Subcutaneous abdominal adipose tissue (tissue), 5 donors: ENCODE measurements at regions not wholly inside any gene's neighbourhood (a gene's known extent, or its start where the extent isn't known, plus 50 kb on each side); places are given as distances from the start of the nearest gene placed in this dataset.
"Not testable (repeated sequence)": the region's sequence is repeated elsewhere in the genome, so short reads cannot be mapped to it uniquely, and the experiment has no call there.

Experiments
- H3K27ac ChIP-seq: one replicate; pipeline ENCODE4 v1.7.0; 2013; ENCODE audit warnings: low read depth, mild to moderate bottlenecking, inconsistent platforms, low read length, moderate library complexity
- H3K27me3 ChIP-seq, 5 donors: one replicate each; pipeline ENCODE4 v1.7.0; 2013; ENCODE audit warnings: low read length in 5 of 5, inconsistent platforms in 1 of 5; ENCODE audit not compliant: control insufficient read depth in 5 of 5, insufficient read depth in 4 of 5
- H3K36me3 ChIP-seq, 5 donors: one replicate each; pipeline ENCODE4 v1.7.0; 2013; ENCODE audit warnings: low read length in 5 of 5; ENCODE audit not compliant: control insufficient read depth in 5 of 5, insufficient read depth in 5 of 5
- H3K4me1 ChIP-seq, 5 donors: one replicate each; pipeline ENCODE4 v1.7.0; 2013; ENCODE audit warnings: low read length in 5 of 5, mild to moderate bottlenecking in 3 of 5, moderate library complexity in 1 of 5; ENCODE audit not compliant: control insufficient read depth in 5 of 5, insufficient read depth in 5 of 5
- H3K4me3 ChIP-seq, 5 donors: one replicate each; pipeline ENCODE4 v1.7.0; 2013; ENCODE audit warnings: low read length in 5 of 5, low read depth in 1 of 5
- H3K9ac ChIP-seq, 5 donors: one replicate each; pipeline ENCODE4 v1.7.0; 2013; ENCODE audit warnings: low read length in 5 of 5, mild to moderate bottlenecking in 4 of 5, moderate library complexity in 3 of 5
- H3K9me3 ChIP-seq, 5 donors: one replicate each; pipeline ENCODE4 v1.7.0; 2013; ENCODE audit warnings: low read length in 5 of 5; ENCODE audit not compliant: control insufficient read depth in 5 of 5
- donor health status: healthy.
- donor health status: healthy.
- donor health status: healthy.
- donor health status: healthy.
- donor health status: healthy.

GRCh38 chr6:127406722-127407121 is 52.5 kb downstream of the KIAA0408 start:
- not testable (repeated sequence) for H3K9me3 ChIP-seq, H3K4me3 ChIP-seq, H3K27ac ChIP-seq

DNA sequence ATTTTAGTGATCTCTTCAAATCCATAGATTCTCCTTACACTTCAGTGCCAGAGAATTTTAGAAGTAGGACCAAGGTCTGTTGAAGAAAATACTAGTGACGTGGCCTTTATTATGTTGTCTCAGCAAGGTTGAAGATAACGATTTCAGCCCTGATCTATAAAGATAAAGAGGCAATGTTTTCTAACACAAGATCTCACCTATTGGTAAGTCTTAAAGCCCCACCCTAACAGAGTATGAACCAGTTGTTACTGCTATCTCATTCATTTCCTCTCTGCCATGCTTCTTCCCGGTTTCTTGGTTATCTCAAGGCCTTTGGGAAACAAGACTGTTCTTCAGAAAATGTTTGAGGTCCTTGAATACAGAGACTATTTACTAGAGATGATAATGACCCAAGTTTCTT is 53.1 kb downstream of the KIAA0408 start:
- H3K27me3 ChIP-seq: no peaks in the 10 kb centered on the region
- peaks cover 0 to 27% (median 15%) of the 10 kb centered on the region in 5 donors for H3K4me1 ChIP-seq
- H3K9ac ChIP-seq: no peak overlapping the region
- no peak overlapping the region for H3K27ac ChIP-seq
- no peaks in the 10 kb centered on the region for H3K36me3 ChIP-seq
- peaks cover 0 to 4% (median 0%) of the 10 kb centered on the region in 5 donors for H3K9me3 ChIP-seq
- H3K4me3 ChIP-seq: no peak overlapping the region

More at GRCh38 chr6:127406722-127407121, 52.5 kb downstream of the KIAA0408 start:
- not testable (repeated sequence) for H3K9ac ChIP-seq, H3K27me3 ChIP-seq, H3K36me3 ChIP-seq
- H3K4me1 ChIP-seq: peaks cover 0 to 27% (median 15%) of the 10 kb centered on the region in 5 donors

DNA sequence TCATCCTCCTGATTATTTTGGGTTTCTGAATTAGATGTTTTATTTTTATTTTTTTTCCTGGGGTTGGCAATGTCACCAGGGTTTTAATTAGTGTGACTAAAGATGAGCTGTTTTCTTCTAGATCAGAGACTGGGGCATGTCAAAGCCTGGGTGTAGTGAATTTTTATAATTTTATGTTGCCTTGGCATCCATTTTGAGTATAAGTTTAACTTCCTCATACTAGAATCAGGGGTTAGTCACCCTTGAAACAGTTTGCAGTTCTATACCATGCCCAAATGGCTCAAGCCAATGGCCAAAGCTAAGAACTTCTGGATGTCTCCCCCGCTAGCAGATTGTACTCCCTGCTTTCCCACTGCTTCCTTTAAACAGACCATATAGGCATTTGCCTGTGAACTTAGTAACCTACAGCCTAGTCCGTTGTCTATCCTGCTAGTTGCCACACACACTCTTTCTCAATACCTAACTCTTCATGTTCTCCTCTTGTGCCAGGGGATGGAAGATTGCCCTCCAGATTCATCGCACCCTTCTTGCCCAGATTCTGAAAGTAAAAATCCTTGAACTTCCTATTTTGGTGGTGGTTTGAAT is 54.5 kb downstream of the KIAA0408 start:
- Histone ChIP-seq H3K36me3 (no peaks in the 10 kb centered on the region), H3K27me3 (no peaks in the 10 kb centered on the region), H3K9me3 (peaks cover 0 to 4% (median 0%) of the 10 kb centered on the region in 5 donors), H3K4me3 (no peak overlapping the region), H3K9ac (no peak overlapping the region), H3K4me1 (peaks cover 0 to 27% (median 15%) of the 10 kb centered on the region in 5 donors), H3K27ac (peak overlapping the region; percentile 91)

- H3K4me3 ChIP-seq: no peak overlapping the region
Measured at GRCh38 chr6:127404133-127404532, 55.1 kb downstream of the KIAA0408 start.

GRCh38 chr6:127403636-127404035 is 55.6 kb downstream of the KIAA0408 start:
- Histone ChIP-seq H3K9ac (no peak overlapping the region), H3K27ac (peak overlapping the region; percentile 91), H3K27me3 (no peaks in the 10 kb centered on the region), H3K4me3 (no peak overlapping the region), H3K4me1 (peaks cover 0 to 31% (median 15%) of the 10 kb centered on the region in 5 donors), H3K9me3 (peaks cover 0 to 4% (median 0%) of the 10 kb centered on the region in 5 donors), H3K36me3 (no peaks in the 10 kb centered on the region)

More at GRCh38 chr6:127404133-127404532, 55.1 kb downstream of the KIAA0408 start:
- Histone ChIP-seq H3K4me1 (peaks cover 0 to 27% (median 15%) of the 10 kb centered on the region in 5 donors), H3K9ac (no peak overlapping the region), H3K27me3 (no peaks in the 10 kb centered on the region), H3K27ac (peak overlapping the region; percentile 91), H3K9me3 (peaks cover 0 to 4% (median 0%) of the 10 kb centered on the region in 5 donors), H3K36me3 (no peaks in the 10 kb centered on the region)

DNA sequence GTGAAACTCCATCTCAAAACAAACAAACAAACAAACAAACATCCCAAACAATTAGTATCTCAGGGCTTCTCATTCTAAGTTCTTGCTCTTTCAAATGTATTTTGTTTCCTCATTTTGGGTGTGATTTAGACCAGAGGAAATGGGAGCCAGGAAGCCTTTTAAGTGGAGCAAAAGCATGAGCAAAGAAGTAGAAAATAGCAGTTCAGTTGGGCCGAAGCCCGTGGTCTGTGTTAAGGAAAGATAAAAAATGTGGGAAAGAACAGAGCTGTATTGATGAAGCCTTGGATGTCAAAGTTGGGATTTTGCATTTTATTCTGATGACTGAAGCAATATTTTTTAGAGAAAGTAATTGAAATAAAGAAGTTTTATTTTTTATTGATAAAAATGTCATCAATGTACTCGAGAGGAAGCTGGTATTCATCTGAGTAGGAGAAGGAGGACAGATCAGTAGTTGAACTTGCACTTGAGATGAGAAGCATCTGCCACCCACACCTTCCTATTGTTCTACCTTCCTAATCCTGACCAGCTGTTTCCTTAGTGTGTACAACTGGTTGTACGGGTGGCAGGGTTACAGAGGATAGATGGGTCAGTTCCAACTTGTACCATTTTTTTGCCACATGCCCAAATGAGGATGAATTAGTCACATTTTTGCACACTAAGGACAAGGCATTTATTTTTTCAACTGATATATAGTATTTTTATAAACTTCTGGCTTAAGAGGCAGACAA is 56.1 kb downstream of the KIAA0408 start:
- no peaks in the 10 kb centered on the region for H3K36me3 ChIP-seq

GRCh38 chr6:127397729-127398630 is 54.6 kb upstream of the ECHDC1 start:
- Histone ChIP-seq H3K9ac (no peak overlapping the region), H3K27me3 (no peaks in the 10 kb centered on the region), H3K4me1 (peaks cover 0 to 23% (median 10%) of the 10 kb centered on the region in 5 donors), H3K9me3 (no peaks in the 10 kb centered on the region), H3K4me3 (no peak overlapping the region), H3K36me3 (no peaks in the 10 kb centered on the region), H3K27ac (peak overlapping the region; percentile 81)

More for the DNA sequence above, 56.1 kb downstream of the KIAA0408 start:
- Histone ChIP-seq H3K9me3 (peaks cover 0 to 4% (median 0%) of the 10 kb centered on the region in 5 donors), H3K27me3 (no peaks in the 10 kb centered on the region), H3K27ac (peak overlapping the region; percentile 91), H3K4me3 (no peak overlapping the region), H3K4me1 (peaks cover 0 to 34% (median 17%) of the 10 kb centered on the region in 5 donors), H3K9ac (no peak overlapping the region)

DNA sequence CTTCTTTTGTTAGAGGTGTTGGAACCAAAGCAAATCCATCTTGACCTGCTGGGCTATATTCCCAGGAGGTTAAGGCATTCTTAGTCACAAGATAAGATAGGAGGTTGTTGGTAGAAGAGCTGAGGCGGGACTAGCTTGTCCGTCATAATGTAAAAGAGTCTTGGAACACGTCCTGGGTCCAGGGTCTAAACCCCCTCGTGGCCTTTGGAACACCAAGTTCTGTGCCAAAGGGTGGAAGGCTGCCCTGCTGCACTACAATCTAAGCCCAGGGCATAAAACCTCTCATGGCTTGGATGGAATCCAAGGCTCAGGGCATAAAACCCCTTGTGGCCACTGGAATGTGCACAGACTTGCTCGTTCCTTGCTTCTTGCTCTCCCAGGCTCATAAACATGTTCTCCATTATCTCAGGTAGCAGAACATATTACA is 53.8 kb upstream of the ECHDC1 start:
- H3K27ac ChIP-seq: peak overlapping the region; percentile 81
- not testable (repeated sequence) for H3K36me3 ChIP-seq, H3K9ac ChIP-seq, H3K4me3 ChIP-seq, H3K27me3 ChIP-seq, H3K9me3 ChIP-seq
- H3K4me1 ChIP-seq: peaks cover 0 to 19% (median 10%) of the 10 kb centered on the region in 5 donors
